ENCODE measurements at regions not wholly inside any gene's neighbourhood (a gene's known extent, or its start where the extent isn't known, plus 50 kb on each side); places are given as distances from the start of the nearest gene placed in this dataset.

- DNase-seq = no peak
Measured at GRCh38 chr15:25557926-25558325, 119.1 kb upstream of the UBE3A start.

GRCh38 chr15:25556136-25556535, 117.3 kb upstream of the UBE3A start:
- no peak for DNase-seq

- DNase-seq = no peak
Measured at GRCh38 chr15:25554640-25555039, 115.8 kb upstream of the UBE3A start.

- DNase-seq = no peak
Measured at GRCh38 chr15:25548600-25548999, 109.8 kb upstream of the UBE3A start.

- no peak for DNase-seq
Measured at GRCh38 chr15:25545889-25546288, 107.1 kb upstream of the UBE3A start.

GRCh38 chr15:25545017-25545416, 106.2 kb upstream of the UBE3A start:
- peak; percentile 90 for DNase-seq

GRCh38 chr15:25544076-25544475, 105.3 kb upstream of the UBE3A start:
- DNase-seq = no peak

GRCh38 chr15:25543196-25543595, 104.4 kb upstream of the UBE3A start:
- DNase-seq = peak; percentile 15

- no peak for DNase-seq
Measured at GRCh38 chr15:25541228-25541627, 102.4 kb upstream of the UBE3A start.

- no peak for DNase-seq
Measured at GRCh38 chr15:25536801-25537611, 98.2 kb upstream of the UBE3A start.

- DNase-seq = no peak
Measured at GRCh38 chr15:25535866-25536265, 97.0 kb upstream of the UBE3A start.

- DNase-seq = no peak
Measured at GRCh38 chr15:25534293-25534692, 95.5 kb upstream of the UBE3A start.

- no peak for DNase-seq
Measured at GRCh38 chr15:25532269-25533140, 93.7 kb upstream of the UBE3A start.

GRCh38 chr15:25529774-25530173, 91.0 kb upstream of the UBE3A start:
- no peak for DNase-seq

- DNase-seq = peak; percentile 16
Measured at GRCh38 chr15:25527118-25527517, 88.3 kb upstream of the UBE3A start.

- no peak for DNase-seq
Measured at GRCh38 chr15:25525741-25526140, 86.9 kb upstream of the UBE3A start.

- no peak for DNase-seq
Measured at GRCh38 chr15:25515633-25516032, 76.8 kb upstream of the UBE3A start.

GRCh38 chr15:25514522-25514921, 75.7 kb upstream of the UBE3A start:
- no peak for DNase-seq

- DNase-seq = no peak
Measured at GRCh38 chr15:25512957-25513356, 74.1 kb upstream of the UBE3A start.

- no peak for DNase-seq
Measured at GRCh38 chr15:25510146-25510545, 71.3 kb upstream of the UBE3A start.

- no peak for DNase-seq
Measured at GRCh38 chr15:25509703-25510102, 70.9 kb upstream of the UBE3A start.

GRCh38 chr15:25508369-25509002, 69.7 kb upstream of the UBE3A start:
- peak; percentile 38 for DNase-seq

GRCh38 chr15:25504307-25504706, 65.5 kb upstream of the UBE3A start:
- no peak for DNase-seq

All from kidney glomerular epithelial cell (primary cell).